ENCODE measurements at regions not wholly inside any gene's neighbourhood (a gene's known extent, or its start where the extent isn't known, plus 50 kb on each side); places are given as distances from the start of the nearest gene placed in this dataset.

DNA sequence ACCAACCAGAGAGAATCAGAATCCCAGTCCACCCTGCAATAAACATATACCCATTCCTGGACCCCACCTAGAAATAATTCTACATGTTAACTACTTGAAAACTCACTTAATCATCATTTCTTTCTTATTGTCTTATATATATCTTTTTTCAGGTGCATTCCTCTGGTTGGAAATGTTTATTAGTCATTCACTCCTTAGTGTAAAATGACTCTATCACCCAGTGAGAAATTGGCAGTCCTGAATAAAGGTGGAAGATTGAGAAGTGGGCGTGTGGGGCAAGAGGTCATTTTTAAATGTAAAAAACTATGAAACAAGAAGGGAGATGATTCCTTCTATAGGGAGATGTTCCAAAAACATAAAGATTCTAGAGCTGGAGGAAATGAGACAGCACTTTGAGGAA lies 101.2 kb upstream of the MBNL2 start:
- no TSS peak for BruUV-seq (replicated peaks)
- H3K4me1 ChIP-seq (ENCODE audit: insufficient read depth, low read length) = peaks cover 59% of the 10 kb centered on the region
- H3K9me3 ChIP-seq (ENCODE audit: low read length) = no peaks in the 10 kb centered on the region

DNA sequence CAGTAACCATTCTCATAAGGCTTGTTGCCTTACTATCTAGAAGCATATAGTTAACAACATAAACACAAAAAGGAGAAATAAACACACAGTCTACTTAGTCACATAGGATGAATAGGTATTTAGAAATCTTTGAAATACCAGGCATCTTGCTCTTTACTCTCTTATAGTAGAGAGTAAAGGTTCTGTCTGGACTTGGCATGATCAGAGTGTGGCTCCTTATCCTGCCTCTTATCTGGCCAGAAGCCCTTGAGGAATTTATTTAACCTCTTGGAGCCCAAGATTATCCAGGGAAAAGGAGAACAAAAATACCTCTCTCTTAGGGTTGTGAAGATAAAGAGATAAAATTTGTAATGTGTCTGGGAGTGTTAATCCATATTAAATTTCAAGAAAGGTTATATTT lies 100.2 kb upstream of the MBNL2 start:
- H3K27ac ChIP-seq (ENCODE audit: low read length) = peak overlapping the region; percentile 94
- no peaks in the 10 kb centered on the region for H3K9me2 ChIP-seq (replicated peaks; ENCODE audit: low read length)
- no peaks in the 10 kb centered on the region for H3K9me3 ChIP-seq (ENCODE audit: low read length)
- H3K4me3 ChIP-seq (ENCODE audit: low read length) = no peak overlapping the region
- H3K27me3 ChIP-seq (ENCODE audit: low read length) = no peaks in the 10 kb centered on the region
- intact Hi-C loops (cut with micrococcal nuclease) = loop anchor here (1.0 to 2.0 kb wide), 4 partner anchors 13 to 173 kb away; partner anchors contain the start of gene MBNL2
- no peak for TF ChIP-seq EZH2phosphoT487 (IDR thresholded peaks at IDR 0.05; ENCODE audit: borderline replicate concordance, low read length)
- no peak for TF ChIP-seq EZH2 (IDR thresholded peaks at IDR 0.05; ENCODE audit: low read length, unreplicated experiment)
- TF ChIP-seq, protein P1, sequence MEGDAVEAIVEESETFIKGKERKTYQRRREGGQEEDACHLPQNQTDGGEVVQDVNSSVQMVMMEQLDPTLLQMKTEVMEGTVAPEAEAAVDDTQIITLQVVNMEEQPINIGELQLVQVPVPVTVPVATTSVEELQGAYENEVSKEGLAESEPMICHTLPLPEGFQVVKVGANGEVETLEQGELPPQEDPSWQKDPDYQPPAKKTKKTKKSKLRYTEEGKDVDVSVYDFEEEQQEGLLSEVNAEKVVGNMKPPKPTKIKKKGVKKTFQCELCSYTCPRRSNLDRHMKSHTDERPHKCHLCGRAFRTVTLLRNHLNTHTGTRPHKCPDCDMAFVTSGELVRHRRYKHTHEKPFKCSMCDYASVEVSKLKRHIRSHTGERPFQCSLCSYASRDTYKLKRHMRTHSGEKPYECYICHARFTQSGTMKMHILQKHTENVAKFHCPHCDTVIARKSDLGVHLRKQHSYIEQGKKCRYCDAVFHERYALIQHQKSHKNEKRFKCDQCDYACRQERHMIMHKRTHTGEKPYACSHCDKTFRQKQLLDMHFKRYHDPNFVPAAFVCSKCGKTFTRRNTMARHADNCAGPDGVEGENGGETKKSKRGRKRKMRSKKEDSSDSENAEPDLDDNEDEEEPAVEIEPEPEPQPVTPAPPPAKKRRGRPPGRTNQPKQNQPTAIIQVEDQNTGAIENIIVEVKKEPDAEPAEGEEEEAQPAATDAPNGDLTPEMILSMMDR (conservative IDR thresholded peaks at IDR 0.05; ENCODE audit: low read depth, low read length) = no peak
- peaks cover 4% of the 10 kb centered on the region for H3F3A ChIP-seq (ENCODE audit: low read length, unreplicated experiment)
- H3K36me3 ChIP-seq (ENCODE audit: low read depth, low read length) = no peaks in the 10 kb centered on the region
- peaks cover 62% of the 10 kb centered on the region for H3K4me1 ChIP-seq (ENCODE audit: insufficient read depth, low read length)
- BruUV-seq (replicated peaks) = TSS peak; percentile 51
- no peaks in the 10 kb centered on the region for H3K79me2 ChIP-seq (ENCODE audit: low read length)
- H3K9ac ChIP-seq (ENCODE audit: low read length) = peak overlapping the region; percentile 60
- CTCF ChIA-PET = no interaction called here
- ATAC-seq (peak; percentile 39), DNase-seq (peak; percentile 53)
- H3K4me2 ChIP-seq (ENCODE audit: low read length) = peak overlapping the region; percentile 71
- no peak overlapping the region for H2AFZ ChIP-seq (ENCODE audit: low read length)
- H4K20me1 ChIP-seq (ENCODE audit: low read length) = no peaks in the 10 kb centered on the region
- POLR2A ChIA-PET (ENCODE audit: unreplicated experiment) = no interaction called here

More for the DNA sequence above, 101.2 kb upstream of the MBNL2 start:
- ChIA-PET POLR2A (ENCODE audit: unreplicated experiment) (no interaction called here), CTCF (interaction anchor here (1.4 kb wide), 1 partner anchor 11 kb away, joined by 3 read pairs; no protein-coding TSS in a partner anchor)
- intact Hi-C loops (cut with micrococcal nuclease) = no loop called here
- Histone ChIP-seq H3K4me3 (ENCODE audit: low read length) (no peak overlapping the region), H3K36me3 (ENCODE audit: low read depth, low read length) (no peaks in the 10 kb centered on the region), H3K9ac (ENCODE audit: low read length) (no peak overlapping the region), H3K79me2 (ENCODE audit: low read length) (no peaks in the 10 kb centered on the region), H3K27me3 (ENCODE audit: low read length) (no peaks in the 10 kb centered on the region), H4K20me1 (ENCODE audit: low read length) (no peaks in the 10 kb centered on the region), H2AFZ (ENCODE audit: low read length) (no peak overlapping the region), H3K4me2 (ENCODE audit: low read length) (no peak overlapping the region), H3F3A (ENCODE audit: low read length, unreplicated experiment) (peaks cover 4% of the 10 kb centered on the region), H3K27ac (ENCODE audit: low read length) (peak overlapping the region; percentile 94), H3K9me2 (replicated peaks; ENCODE audit: low read length) (no peaks in the 10 kb centered on the region)
- TF ChIP-seq EZH2phosphoT487 (IDR thresholded peaks at IDR 0.05; ENCODE audit: borderline replicate concordance, low read length) (no peak), EZH2 (IDR thresholded peaks at IDR 0.05; ENCODE audit: low read length, unreplicated experiment) (no peak)
- TF ChIP-seq, protein P1 (conservative IDR thresholded peaks at IDR 0.05; ENCODE audit: low read depth, low read length) = no peak
- DNase-seq (peak; percentile 37), ATAC-seq (no peak)

DNA sequence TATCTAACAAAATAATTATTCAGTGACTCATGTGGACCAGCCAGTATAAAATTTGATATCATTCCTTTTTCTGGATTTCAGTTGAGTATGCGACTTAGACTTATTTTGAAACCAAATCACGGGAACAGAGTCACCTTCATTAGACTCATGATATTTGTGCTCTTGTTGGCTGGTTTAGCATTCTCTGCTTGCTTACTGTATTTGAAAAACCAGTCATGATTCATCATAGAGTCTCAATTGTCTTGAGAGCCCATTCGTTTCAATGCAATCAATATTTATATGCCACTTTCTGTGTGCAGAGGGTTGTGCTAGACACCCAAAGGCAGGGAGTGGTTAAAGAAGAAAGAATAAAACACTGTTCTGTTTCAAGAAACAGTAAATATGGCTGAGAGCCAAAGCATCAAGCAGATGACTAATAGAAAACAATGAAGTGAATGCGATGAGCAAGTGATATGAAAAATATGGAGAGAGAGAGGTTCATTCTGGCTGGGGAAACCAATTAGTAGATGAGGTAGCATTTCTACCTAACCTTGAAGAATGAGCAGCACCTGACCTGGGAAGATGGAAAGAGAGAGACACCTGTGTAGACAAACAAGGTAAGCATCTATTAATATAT lies 99.6 kb upstream of the MBNL2 start:
- H3K36me3 ChIP-seq (ENCODE audit: low read depth, low read length) = no peaks in the 10 kb centered on the region
- H3K27me3 ChIP-seq (ENCODE audit: low read length) = no peaks in the 10 kb centered on the region
- H3K4me3 ChIP-seq (ENCODE audit: low read length) = no peak overlapping the region
- DNase-seq (peak; percentile 92), ATAC-seq (peak; percentile 76)
- BruUV-seq (replicated peaks) = no TSS peak
- intact Hi-C loops (cut with micrococcal nuclease) = loop anchor here (1.0 to 2.0 kb wide), 4 partner anchors 13 to 172 kb away; partner anchors contain the start of gene MBNL2
- H3K9me2 ChIP-seq (replicated peaks; ENCODE audit: low read length) = no peaks in the 10 kb centered on the region
- H3K4me1 ChIP-seq (ENCODE audit: insufficient read depth, low read length) = peaks cover 63% of the 10 kb centered on the region
- TF ChIP-seq, protein P1 (conservative IDR thresholded peaks at IDR 0.05; ENCODE audit: low read depth, low read length) = no peak
- TF ChIP-seq EZH2 (IDR thresholded peaks at IDR 0.05; ENCODE audit: low read length, unreplicated experiment) (no peak), EZH2phosphoT487 (IDR thresholded peaks at IDR 0.05; ENCODE audit: borderline replicate concordance, low read length) (no peak)
- no peaks in the 10 kb centered on the region for H4K20me1 ChIP-seq (ENCODE audit: low read length)
- peaks cover 4% of the 10 kb centered on the region for H3F3A ChIP-seq (ENCODE audit: low read length, unreplicated experiment)
- H3K4me2 ChIP-seq (ENCODE audit: low read length) = peak overlapping the region; percentile 71
- H3K27ac ChIP-seq (ENCODE audit: low read length) = peak overlapping the region; percentile 94
- POLR2A ChIA-PET (ENCODE audit: unreplicated experiment) = no interaction called here
- no peaks in the 10 kb centered on the region for H3K79me2 ChIP-seq (ENCODE audit: low read length)
- CTCF ChIA-PET = interaction anchor here (0.8 kb wide), 1 partner anchor 12 kb away, joined by 3 read pairs; no protein-coding TSS in a partner anchor
- peak overlapping the region; percentile 60 for H3K9ac ChIP-seq (ENCODE audit: low read length)
- no peaks in the 10 kb centered on the region for H3K9me3 ChIP-seq (ENCODE audit: low read length)
- no peak overlapping the region for H2AFZ ChIP-seq (ENCODE audit: low read length)

All from PC-3 (cell line).